GM12892 (cell line): ENCODE measurements at regions not wholly inside any gene's neighbourhood (a gene's known extent, or its start where the extent isn't known, plus 50 kb on each side); places are given as distances from the start of the nearest gene placed in this dataset.

Experiments used
- POLR2A ChIP-seq: IDR thresholded peaks from 2 replicates; pipeline ENCODE4 v1.6.1; 2011; ENCODE audit warnings: low read depth, low read length, control low read depth
- POLR2AphosphoS5 ChIP-seq: IDR thresholded peaks from 2 replicates; pipeline ENCODE4 v1.6.1; 2011; ENCODE audit warnings: low read depth, low read length, control low read depth

DNA sequence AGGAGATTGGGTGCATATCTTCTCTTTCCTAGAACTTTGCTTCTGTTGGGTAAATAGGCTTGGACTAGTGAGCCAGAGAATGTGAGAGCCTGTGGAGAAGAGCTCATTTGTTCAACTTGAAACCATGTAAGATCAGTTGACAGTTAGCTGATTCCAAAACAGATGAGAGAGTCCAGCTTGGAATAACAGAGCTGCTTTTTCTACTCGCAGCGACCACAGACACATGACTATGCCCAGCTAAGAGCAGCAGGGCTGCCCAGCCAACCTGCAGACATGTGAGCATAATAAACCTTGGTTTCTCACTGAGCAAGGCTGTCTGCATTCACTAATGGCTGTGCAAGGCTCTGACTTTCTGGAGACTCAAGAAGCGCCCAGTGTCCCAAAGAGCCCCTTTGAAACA lies 209.2 kb downstream of the C12orf75 start:
- no peak for TF ChIP-seq POLR2A
- TF ChIP-seq POLR2AphosphoS5: no peak
